Erythroblast (primary cell): ENCODE measurements at regions not wholly inside any gene's neighbourhood (a gene's known extent, or its start where the extent isn't known, plus 50 kb on each side); places are given as distances from the start of the nearest gene placed in this dataset.
"Not testable (repeated sequence)": the region's sequence is repeated elsewhere in the genome, so short reads cannot be mapped to it uniquely, and the experiment has no call there.

ENCODE experiments used
- DNase-seq, 2 experiments: peaks; one replicate each; lab custom pipeline; 2025; lab: John Stamatoyannopoulos, UW
- GATA1 ChIP-seq: IDR thresholded peaks from 2 replicates; pipeline ENCODE4 v1.6.1; 2011; ENCODE audit warnings: low read depth, mild to moderate bottlenecking, control low read depth, low read length, moderate library complexity
- POLR2A ChIP-seq: IDR thresholded peaks from 2 replicates; pipeline ENCODE4 v1.6.1; 2011; ENCODE audit warnings: mild to moderate bottlenecking, low read length

DNA sequence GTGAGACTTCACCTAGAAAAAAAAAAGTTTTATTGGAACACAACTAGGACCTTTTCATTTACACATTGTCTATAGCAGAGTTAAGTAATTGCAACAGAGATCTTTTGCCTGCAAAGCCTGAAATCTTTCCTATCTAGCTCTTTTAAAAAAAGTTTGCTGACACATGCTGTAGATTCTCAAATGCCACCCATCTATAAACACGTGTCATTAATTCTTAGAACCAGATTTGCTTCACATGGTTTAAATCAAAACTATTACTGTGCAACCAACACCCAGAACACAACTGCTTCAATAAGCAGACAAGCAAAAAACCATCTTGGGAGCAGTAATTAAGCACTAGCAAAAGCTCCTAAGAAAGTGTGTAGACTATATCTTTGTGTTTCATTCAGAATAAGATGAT is 55.0 kb downstream of the OXSM start:
- no peak for TF ChIP-seq GATA1
- no peak for TF ChIP-seq POLR2A
- no peak for DNase-seq

DNA sequence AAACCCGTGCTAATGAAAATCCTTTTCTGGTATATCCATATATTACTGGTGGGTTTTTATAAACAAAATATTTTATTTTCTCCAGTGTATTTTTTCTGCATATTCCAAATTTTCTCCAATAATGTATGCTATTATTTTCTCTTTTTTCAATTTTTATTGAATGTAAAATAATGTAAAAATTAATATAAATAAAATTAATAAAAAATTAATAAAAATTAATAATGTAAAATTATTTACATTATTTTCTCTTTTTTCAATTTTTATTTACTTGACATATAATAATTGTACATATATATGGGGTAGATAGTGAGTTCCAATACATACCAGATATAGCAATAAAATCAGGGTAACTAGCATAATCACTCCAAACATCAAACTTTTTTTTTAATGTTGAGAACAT is 56.4 kb downstream of the OXSM start:
- no peak for DNase-seq
- TF ChIP-seq GATA1, result no peak
- TF ChIP-seq POLR2A, result no peak

DNA sequence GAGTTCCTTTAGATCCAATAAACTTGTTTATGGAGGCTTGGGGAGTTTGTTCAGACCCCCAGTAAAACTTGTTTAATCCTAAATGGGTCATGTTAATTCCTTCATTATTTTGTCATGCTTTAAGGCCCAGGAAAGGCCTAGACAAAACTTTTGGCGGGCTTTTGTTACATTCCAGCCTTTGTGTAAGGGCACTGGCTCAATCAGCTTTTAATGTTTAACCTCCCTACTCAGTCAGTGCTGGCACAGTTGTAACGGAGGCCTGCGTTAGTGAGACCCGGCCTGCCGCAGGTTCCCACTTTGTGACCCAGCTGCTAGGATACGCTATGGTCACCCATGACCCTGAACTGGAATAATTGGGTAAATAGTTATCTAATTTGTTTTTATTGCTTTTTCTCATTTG is 59.2 kb downstream of the OXSM start:
- DNase-seq, result no peak
- TF ChIP-seq GATA1, result no peak
- TF ChIP-seq POLR2A, result no peak

DNA sequence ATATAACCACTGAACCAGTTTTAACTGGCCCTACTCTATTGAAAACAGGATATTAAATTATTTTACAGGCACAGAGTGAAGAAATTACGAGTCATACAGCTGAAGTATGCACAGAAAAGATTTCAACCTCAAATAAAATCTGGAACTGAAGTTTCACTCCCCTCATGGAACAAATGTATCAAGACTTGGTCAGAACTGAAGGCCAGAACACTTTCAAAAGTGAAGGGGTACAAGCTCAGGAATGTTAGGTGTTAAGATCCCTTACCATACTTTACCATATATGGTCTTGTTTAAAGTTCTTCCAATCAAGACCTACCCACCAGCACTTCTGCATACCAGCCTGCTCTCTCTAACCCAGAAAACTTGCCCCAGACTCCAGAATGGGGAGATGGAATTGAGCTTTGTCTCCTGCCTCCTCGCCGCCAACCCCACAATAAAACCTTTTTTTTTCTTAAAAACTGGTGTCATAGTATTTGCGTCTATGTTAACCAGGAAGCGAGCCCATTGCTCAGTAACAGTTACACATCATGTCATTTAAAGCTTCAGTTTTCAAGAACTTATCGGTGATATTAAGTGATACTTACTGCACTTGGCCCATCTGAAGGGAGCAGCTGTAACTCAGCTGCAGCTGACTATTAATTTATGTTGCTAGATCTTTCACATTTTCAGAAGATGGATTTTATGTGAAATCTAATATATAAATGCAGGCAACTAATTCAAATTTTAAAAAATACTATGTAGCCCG is 59.9 kb downstream of the OXSM start:
- TF ChIP-seq GATA1 (no peak), POLR2A (no peak)
- no peak for DNase-seq

DNA sequence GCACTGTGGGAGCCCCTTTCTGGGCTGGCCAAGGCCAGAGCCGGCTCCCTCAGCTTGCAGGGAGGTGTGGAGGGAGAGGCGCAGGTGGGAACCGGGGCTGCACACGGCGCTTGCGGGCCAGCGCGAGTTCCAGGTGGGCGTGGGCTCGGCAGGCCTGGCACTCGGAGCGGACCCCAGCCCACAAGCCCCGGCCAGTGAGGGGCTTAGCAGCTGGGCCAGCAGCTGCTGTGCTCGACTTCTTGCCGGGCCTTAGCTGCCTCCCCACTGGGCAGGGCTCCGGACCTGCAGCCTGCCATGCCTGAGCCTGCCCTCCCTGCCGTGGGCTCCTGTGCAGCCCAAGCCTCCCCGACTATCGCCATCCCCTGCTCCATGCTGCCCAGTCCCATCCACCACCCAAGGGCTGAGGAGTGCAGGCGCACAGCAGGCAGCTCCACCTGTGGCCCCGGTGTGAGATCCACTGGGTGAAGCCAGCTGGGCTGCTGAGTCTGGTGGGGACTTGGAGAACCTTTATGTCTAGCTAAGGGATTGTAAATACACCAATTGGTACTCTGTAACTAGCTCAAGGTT is 61.9 kb downstream of the OXSM start:
- not testable (repeated sequence) for DNase-seq

DNA sequence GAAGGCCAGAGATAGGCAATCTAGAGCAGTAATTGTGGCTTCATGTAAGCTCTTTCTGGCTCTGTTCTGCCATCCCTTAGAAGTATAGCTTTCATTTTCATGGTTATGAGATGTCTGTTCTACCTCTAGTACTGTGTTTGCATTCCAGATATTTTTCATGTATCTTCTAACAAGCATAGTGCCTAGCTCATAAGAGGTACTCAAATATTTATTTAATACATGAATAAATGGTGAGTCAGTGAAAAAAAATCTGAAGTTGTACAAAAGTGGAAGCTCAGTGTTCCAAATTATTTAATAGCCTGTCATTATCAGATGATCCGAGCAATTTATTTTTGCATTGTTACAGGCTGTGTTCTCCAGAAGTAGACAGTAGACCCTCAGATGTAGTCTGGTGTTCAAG is 64.3 kb downstream of the OXSM start:
- TF ChIP-seq POLR2A (no peak), GATA1 (no peak)
- no peak for DNase-seq

DNA sequence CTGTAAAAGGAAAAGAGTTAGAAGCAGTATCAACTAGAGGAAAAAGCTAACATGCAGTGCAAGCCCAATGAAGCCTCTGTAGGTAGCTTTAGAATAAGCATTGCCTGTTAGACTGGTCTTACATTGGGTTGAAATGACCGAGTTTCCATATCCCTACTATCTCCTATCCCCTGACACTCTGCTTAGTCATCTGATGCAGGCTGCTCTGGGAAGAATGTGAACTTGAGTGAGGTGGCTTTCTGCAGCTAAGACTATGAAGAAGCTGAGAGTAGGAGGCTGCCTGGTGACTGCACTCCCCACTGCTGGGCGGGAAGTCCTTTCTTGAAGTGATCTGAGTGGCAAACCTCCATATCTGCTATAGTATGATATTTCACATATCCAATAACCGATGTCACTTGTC is 64.7 kb downstream of the OXSM start:
- peak; percentile 5 to 13 for DNase-seq
- TF ChIP-seq GATA1 (no peak), POLR2A (no peak)

DNA sequence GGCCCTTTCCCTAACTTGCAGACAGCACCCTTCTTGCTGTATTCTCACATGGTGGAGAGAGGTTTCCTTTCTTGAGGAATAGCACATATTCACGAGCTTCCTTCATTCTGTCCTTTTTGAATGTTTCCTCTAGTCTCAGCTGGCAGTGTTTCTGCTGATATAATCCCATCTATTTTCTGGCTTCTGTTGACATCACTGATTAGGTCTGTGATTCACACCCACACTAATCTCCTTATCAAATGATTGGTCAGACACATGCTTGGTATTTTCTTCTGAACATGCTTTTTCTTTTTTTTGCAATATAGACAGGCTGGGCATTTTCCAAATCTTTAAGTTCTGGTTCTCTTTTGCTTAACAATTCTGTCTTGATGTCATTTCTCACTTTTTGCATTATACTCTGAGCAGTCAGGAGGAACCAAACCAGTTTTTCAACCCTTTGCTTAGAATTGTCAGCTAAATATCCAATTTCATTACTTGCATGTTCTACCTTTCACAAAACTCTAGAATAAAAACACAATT is 65.4 kb downstream of the OXSM start:
- TF ChIP-seq GATA1 (no peak), POLR2A (no peak)
- no peak for DNase-seq

DNA sequence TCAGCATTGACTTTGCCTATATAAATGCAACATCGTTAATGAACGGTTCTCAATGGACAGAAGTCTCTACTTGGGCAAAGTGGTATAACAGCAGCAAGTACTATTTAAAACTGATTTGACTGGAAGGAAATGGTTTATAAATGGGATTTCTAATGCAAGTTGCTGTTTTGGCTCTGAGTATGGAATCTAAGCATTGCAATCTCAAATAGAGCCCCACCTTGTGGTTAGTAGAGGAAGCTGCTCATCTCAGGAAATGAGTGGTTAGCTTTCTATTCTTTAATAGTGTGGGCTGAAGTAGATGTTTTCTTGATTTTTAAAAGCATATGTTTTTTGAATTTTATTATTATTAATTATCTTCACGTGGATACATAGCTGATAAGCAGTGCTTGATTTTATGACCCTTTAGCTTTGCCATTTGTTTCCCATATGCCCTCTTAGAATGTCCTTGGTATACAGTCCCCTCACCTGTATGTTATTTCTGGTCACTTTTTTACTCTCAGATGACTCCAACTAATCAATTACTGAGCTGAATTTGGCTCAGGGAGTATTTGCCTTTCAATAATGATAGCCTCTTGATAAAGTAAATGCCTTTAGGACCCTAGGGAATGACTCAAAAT is 67.1 kb downstream of the OXSM start:
- DNase-seq, result peak; percentile 57 to 66
- TF ChIP-seq POLR2A, result no peak
- no peak for TF ChIP-seq GATA1

DNA sequence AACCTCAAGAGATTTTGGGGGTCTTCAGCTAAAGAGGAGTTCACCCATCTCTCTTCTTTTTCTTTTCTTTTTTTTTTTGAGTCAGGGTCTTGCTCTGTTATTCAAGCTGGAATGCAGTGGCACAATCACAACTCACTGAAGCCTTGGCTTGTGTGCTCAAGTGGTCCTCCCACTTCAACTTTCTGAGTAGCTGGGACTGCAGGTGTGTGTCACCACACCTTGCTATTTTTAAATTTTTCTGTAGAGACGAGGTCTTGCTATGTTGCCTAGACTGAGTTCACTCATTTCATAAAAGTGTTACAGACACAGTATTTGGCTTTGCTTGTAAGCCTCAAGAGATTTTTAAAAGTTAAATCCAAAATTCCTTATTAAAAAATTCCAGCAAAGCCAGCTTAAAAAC is 71.7 kb downstream of the OXSM start:
- TF ChIP-seq POLR2A (no peak), GATA1 (no peak)
- DNase-seq, result no peak

DNA sequence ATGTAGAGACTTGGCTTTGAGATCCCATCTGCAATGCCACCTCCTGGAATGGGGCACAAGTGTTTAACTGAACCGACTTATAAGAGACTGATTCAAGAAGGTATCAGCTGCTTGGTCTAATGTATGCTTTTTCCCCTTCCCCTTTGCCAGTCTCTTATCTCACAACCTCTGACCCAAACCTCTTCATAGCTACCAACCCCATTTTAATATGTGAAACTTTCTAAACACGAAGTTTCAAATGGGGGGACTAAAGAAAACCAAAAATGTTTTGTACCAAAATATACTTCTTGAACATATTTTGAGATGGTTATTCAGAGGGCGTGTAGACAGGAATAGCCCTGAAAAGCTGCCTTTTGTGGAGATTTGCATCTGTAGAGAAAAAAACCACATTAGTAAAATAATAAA is 73.1 kb downstream of the OXSM start:
- no peak for DNase-seq
- TF ChIP-seq POLR2A, result no peak
- no peak for TF ChIP-seq GATA1

DNA sequence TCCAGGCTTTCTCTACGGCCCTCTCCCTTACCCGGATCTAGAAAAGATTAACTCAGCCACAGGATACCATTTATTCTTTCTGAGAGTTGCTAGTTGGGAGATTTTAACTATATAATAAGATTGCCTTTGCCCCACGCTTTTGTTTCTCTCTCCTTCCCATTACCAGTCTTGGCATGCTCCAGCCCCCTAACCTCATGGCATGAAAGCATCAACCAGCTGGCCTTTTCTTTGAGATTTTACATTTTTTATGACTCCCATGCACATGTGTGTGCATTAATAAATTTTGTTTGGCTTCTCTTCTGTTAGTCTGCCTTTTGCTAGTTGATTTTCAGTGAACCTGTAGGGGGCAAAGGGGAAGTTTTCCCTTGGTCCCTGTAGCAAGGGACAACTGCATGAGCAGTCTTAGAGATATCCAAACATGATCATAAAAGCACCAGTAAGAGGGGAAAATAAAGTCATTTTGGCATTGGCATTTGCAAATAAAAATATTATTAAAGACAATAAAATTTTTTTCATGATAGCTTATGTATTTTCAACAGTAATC is 73.6 kb downstream of the OXSM start:
- no peak for DNase-seq
- TF ChIP-seq GATA1 (no peak), POLR2A (no peak)

DNA sequence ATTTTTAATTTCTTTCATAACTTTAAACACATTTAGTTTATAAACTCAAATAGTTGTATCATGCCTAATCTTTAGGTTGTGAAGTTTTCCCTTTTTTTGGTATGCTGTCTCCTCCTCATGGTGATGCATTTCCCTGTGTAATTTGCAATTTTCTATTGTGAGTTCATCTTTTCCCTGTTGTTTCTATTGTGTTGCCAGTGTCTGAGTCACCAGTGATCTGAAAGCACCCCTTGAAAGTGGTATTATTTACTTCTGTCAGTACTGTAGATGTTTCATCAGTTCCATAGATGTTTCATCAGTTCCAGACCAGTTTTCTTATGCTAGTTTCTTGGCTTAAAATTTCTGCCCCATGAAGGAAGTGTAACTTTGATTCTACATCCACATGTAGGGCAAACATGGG is 80.6 kb downstream of the OXSM start:
- no peak for DNase-seq
- TF ChIP-seq POLR2A, result no peak
- TF ChIP-seq GATA1, result no peak

DNA sequence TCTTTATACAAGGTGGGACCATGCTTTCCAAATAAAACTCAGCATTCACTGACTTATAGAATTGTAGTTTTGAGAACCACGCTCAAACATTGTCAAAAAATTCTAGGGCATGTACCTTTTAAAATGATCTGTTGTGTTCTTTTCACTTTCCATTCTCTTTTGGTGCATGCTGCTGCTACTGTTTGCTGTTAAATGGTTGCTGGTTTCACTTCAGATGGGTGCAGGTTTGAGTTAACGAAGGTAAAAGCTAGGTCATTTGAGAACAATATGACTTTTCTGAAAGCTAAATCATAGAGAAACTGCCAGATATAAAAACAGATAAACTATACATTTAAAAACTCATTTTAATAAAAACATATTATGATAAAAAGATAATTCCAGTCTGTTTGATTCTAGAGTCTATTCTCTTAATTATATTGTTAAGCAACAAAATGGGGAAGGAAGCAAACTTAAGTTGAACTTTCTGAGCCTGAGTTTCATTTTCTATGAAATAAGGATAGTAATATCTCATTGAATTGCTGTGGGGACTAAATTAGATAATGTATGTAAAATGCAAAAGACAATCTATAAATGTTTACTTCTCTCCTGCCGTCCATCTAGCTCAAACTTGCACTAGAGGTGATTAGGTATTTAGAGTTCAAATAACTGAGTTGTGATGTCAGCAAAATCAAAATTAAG is 82.4 kb downstream of the OXSM start:
- DNase-seq, result no peak
- TF ChIP-seq POLR2A (no peak), GATA1 (no peak)
